ENCODE measurements at regions not wholly inside any gene's neighbourhood (a gene's known extent, or its start where the extent isn't known, plus 50 kb on each side); places are given as distances from the start of the nearest gene placed in this dataset.
A peak's percentile ranks its signal among the peaks of the same experiment; 100 is the strongest.

- Histone ChIP-seq H3K9me3 (ENCODE audit: severe bottlenecking) (no peaks in the 10 kb centered on the region), H3K27me3 (ENCODE audit: insufficient read depth, low read depth, severe bottlenecking) (no peaks in the 10 kb centered on the region), H3K4me3 (ENCODE audit: low read depth, low read length) (no peak overlapping the region), H3K36me3 (no peaks in the 10 kb centered on the region), H3K27ac (no peak overlapping the region)
- DNase-seq: no peak
- no peak for TF ChIP-seq CTCF (IDR thresholded peaks at IDR 0.05; ENCODE audit: low read depth, low read length)
Measured at GRCh38 chr12:73898645-73899044, 639.0 kb upstream of the ATXN7L3B start.

DNA sequence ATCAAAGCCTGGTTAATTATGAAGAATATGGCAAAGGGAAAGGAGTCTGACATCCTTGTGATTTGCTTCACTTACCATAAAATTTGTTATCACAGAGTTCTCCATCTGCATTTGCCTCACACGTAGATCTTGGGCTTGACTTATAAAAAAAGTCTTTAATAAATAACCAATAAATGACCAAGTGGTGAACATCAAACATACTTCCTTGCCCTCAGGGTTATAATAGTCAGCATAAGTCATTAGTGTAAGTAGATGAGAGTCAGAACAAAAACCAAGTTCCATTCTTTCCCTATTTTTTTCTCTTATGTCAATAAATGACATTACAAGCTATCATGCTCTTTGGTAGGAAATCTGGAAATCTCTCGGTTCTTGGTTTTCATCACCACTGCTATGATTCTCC lies 635.4 kb upstream of the ATXN7L3B start:
- H3K9me3 ChIP-seq (ENCODE audit: severe bottlenecking): no peaks in the 10 kb centered on the region
- DNase-seq: no peak
- H3K36me3 ChIP-seq: no peaks in the 10 kb centered on the region
- no peaks in the 10 kb centered on the region for H3K27me3 ChIP-seq (ENCODE audit: insufficient read depth, low read depth, severe bottlenecking)
- H3K27ac ChIP-seq: no peak overlapping the region
- TF ChIP-seq CTCF (IDR thresholded peaks at IDR 0.05; ENCODE audit: low read depth, low read length): no peak
- no peak overlapping the region for H3K4me3 ChIP-seq (ENCODE audit: low read depth, low read length)

- Histone ChIP-seq H3K9me3 (ENCODE audit: severe bottlenecking) (no peaks in the 10 kb centered on the region), H3K27me3 (ENCODE audit: insufficient read depth, low read depth, severe bottlenecking) (no peaks in the 10 kb centered on the region), H3K4me3 (ENCODE audit: low read depth, low read length) (no peak overlapping the region), H3K36me3 (no peaks in the 10 kb centered on the region), H3K27ac (no peak overlapping the region)
- DNase-seq: no peak
- no peak for TF ChIP-seq CTCF (IDR thresholded peaks at IDR 0.05; ENCODE audit: low read depth, low read length)
Measured at GRCh38 chr12:73906757-73907156, 630.9 kb upstream of the ATXN7L3B start.

- H3K4me3 ChIP-seq (ENCODE audit: low read depth, low read length): no peak overlapping the region
- H3K36me3 ChIP-seq: no peaks in the 10 kb centered on the region
- no peak overlapping the region for H3K27ac ChIP-seq
- DNase-seq: no peak
- no peaks in the 10 kb centered on the region for H3K27me3 ChIP-seq (ENCODE audit: insufficient read depth, low read depth, severe bottlenecking)
- peak; percentile 26; the same call in 1 of the 2 replicates for TF ChIP-seq CTCF (IDR thresholded peaks at IDR 0.05; ENCODE audit: low read depth, low read length)
- no peaks in the 10 kb centered on the region for H3K9me3 ChIP-seq (ENCODE audit: severe bottlenecking)
Measured at GRCh38 chr12:73935817-73936216, 601.8 kb upstream of the ATXN7L3B start.

DNA sequence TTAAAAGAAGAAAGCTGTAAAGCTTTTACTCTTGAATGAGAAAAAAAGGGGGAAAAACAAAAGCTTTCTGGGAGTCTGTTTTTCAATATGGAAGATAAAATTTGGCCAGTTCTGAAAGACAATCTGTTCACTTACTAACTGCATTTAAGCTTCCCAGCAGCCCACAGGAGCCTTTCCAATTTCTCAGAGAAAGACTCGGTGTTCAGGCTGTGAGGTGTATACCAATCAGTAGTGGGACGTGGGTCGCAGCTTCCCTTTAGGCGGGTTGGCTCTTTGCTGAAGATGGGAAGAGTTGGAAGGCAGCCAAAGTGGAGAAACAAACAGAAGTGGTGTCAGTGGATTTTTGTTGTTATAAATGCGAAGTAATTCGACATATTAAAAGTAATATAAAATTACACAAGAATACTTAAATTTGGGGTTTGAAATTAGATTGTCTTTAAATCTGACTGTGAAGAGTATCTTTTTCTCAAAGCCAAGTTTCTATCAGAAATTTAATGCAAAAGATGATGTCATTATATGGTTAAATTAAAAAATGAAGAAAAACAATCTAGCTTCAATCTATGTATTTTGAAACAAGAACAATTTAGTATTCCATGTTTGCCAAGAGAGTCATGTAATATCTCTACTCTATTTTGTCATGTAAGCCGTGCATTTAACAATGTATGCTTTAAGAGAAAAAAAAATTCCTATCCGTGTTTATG lies 590.2 kb upstream of the ATXN7L3B start:
- no peaks in the 10 kb centered on the region for H3K36me3 ChIP-seq
- H3K27me3 ChIP-seq (ENCODE audit: insufficient read depth, low read depth, severe bottlenecking): no peaks in the 10 kb centered on the region
- no peak overlapping the region for H3K4me3 ChIP-seq (ENCODE audit: low read depth, low read length)
- TF ChIP-seq CTCF (IDR thresholded peaks at IDR 0.05; ENCODE audit: low read depth, low read length): no peak
- DNase-seq: no peak
- no peak overlapping the region for H3K27ac ChIP-seq
- no peaks in the 10 kb centered on the region for H3K9me3 ChIP-seq (ENCODE audit: severe bottlenecking)

GRCh38 chr12:73950507-73950906 lies 587.1 kb upstream of the ATXN7L3B start:
- DNase-seq: no peak
- Histone ChIP-seq H3K9me3 (ENCODE audit: severe bottlenecking) (no peaks in the 10 kb centered on the region), H3K27ac (no peak overlapping the region), H3K4me3 (ENCODE audit: low read depth, low read length) (no peak overlapping the region), H3K36me3 (no peaks in the 10 kb centered on the region), H3K27me3 (ENCODE audit: insufficient read depth, low read depth, severe bottlenecking) (no peaks in the 10 kb centered on the region)
- TF ChIP-seq CTCF (IDR thresholded peaks at IDR 0.05; ENCODE audit: low read depth, low read length): no peak

All from WERI-Rb-1 (cell line).